Astrocyte of the cerebellum (primary cell): ENCODE measurements at regions not wholly inside any gene's neighbourhood (a gene's known extent, or its start where the extent isn't known, plus 50 kb on each side); places are given as distances from the start of the nearest gene placed in this dataset.
A peak's percentile ranks its signal among the peaks of the same experiment; 100 is the strongest.

Experiments used
- DNase-seq: peaks from one replicate; pipeline ENCODE4 v3.0.0-alpha.2; 2011; ENCODE audit warnings: low read depth
- H3K4me3 ChIP-seq: 2 replicates; pipeline ENCODE4 v1.5.1; 2011; ENCODE audit warnings: mild to moderate bottlenecking, low read depth, low read length, moderate library complexity
- in situ Hi-C: cut with HindIII; loops from 2 replicates; pipeline ENCODE4 v1.10.0; 2017; ENCODE audit warnings: low sequenced_read_pairs
- TF ChIP-seq, protein P1 (sequence below): IDR thresholded peaks from 2 replicates; pipeline ENCODE4 v1.5.1; 2012; ENCODE audit warnings: low read length, low read depth, moderate library complexity, mild to moderate bottlenecking; ENCODE audit errors: missing control alignments

DNA sequence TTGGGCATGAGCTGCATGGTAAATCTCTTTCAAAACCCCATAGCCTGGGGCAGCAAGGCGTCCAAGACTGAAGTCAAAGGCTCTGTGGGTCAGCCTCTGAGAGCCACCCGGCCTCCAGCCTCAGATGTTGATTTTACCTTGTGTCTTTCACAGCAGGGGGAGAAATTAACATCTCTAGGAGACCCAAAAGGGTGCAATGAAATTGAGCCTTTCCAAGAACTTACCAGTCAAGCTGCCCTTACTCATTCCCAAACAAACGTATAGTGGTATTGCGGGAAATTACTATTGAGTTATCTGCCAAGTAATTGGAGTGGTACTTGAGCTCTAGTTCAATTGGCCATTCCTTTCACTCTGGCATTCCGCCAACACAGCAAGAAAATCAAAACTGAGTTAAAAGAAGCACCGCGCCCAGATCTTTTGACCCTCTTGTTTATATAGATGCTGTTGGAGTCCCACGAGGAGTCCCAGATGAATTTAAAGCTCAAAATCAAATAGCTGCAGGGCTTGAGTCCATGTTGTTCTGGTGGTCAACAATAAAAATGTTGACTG is 380.7 kb upstream of the SYT1 start:
- in situ Hi-C loops: no loop called here
- H3K4me3 ChIP-seq: no peak overlapping the region
- TF ChIP-seq, protein P1, sequence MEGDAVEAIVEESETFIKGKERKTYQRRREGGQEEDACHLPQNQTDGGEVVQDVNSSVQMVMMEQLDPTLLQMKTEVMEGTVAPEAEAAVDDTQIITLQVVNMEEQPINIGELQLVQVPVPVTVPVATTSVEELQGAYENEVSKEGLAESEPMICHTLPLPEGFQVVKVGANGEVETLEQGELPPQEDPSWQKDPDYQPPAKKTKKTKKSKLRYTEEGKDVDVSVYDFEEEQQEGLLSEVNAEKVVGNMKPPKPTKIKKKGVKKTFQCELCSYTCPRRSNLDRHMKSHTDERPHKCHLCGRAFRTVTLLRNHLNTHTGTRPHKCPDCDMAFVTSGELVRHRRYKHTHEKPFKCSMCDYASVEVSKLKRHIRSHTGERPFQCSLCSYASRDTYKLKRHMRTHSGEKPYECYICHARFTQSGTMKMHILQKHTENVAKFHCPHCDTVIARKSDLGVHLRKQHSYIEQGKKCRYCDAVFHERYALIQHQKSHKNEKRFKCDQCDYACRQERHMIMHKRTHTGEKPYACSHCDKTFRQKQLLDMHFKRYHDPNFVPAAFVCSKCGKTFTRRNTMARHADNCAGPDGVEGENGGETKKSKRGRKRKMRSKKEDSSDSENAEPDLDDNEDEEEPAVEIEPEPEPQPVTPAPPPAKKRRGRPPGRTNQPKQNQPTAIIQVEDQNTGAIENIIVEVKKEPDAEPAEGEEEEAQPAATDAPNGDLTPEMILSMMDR: no peak
- DNase-seq: no peak

- in situ Hi-C loops: no loop called here
- no peak for DNase-seq
- TF ChIP-seq, protein P1: no peak
- H3K4me3 ChIP-seq: no peak overlapping the region
Observed at GRCh38 chr12:78489990-78490389, 374.6 kb upstream of the SYT1 start.

DNA sequence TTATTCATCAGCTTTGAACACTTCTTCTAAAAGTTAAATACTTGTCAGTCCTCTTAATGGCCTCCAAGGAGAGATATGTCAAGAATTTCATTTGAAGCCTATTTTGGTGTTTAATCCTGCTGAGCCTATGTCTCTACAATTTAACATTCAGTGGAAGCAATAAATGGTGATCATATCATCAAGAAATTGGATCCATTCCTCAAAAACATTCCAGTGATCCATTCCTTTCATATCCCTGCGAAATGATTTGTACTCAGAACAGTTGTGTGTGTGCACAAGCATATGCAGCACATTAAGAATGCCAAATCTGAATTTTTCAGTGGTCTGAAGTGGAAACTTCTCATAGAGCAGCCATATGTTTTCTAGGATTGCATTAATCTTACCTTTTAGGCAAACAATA is 373.7 kb upstream of the SYT1 start:
- H3K4me3 ChIP-seq: no peak overlapping the region
- DNase-seq: peak; percentile 49
- in situ Hi-C loops: no loop called here
- TF ChIP-seq, protein P1: no peak

DNA sequence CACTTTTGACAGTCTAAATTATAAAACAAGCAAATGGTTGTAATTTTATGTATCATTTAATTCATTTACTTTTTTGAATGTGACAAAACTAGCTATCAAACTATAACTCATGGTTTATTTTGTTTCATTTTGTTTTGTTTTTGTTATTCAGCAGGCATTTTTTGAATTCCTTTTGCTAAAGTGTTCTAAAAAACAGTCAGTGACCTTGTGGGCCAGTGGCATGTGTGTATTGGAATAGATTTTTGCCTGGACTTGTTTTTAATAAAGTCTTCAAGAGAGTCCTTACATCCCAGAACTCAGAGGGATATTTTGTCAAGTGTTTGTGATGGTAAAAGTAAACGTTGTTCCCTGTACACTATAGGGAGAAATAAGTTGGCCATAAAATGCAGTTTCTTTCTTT is 369.7 kb upstream of the SYT1 start:
- H3K4me3 ChIP-seq: no peak overlapping the region
- DNase-seq: no peak
- TF ChIP-seq, protein P1: no peak
- in situ Hi-C loops: no loop called here

GRCh38 chr12:78501825-78502224 is 362.7 kb upstream of the SYT1 start:
- TF ChIP-seq, protein P1: no peak
- no peak for DNase-seq
- no peak overlapping the region for H3K4me3 ChIP-seq
- in situ Hi-C loops: no loop called here

- DNase-seq: no peak
- in situ Hi-C loops: no loop called here
- TF ChIP-seq, protein P1: no peak
- no peak overlapping the region for H3K4me3 ChIP-seq
Observed at GRCh38 chr12:78519422-78519821, 345.2 kb upstream of the SYT1 start.
